Upper lobe of left lung (tissue), 6 donors: ENCODE measurements at regions not wholly inside any gene's neighbourhood (a gene's known extent, or its start where the extent isn't known, plus 50 kb on each side); places are given as distances from the start of the nearest gene placed in this dataset.

ENCODE experiments used
- ATAC-seq, 2 donors: fragments of 200-7000 bp; cut with Tn5 transposase; one replicate each; pipeline ENCODE4 v1.9.1; 2022; ENCODE audit warnings: mild to moderate bottlenecking in 2 of 2, moderate library complexity in 2 of 2; ENCODE audit not compliant: low FRiP score in 2 of 2
- DNase-seq, 2 donors: peaks; one replicate each; pipeline ENCODE4 v3.0.0-alpha.2; 2019 to 2020
- H3K27ac ChIP-seq, 4 donors: fragments of 200-600 bp; sonication (generic); one replicate each; pipeline ENCODE4 v1.5.1; 2016 to 2019
- H3K27me3 ChIP-seq, 4 donors: fragments of 200-600 bp; sonication (generic); one replicate each; pipeline ENCODE4 v1.5.1; 2017 to 2019
- H3K36me3 ChIP-seq, 4 donors: fragments of 200-600 bp; sonication (generic); one replicate each; pipeline ENCODE4 v1.5.1; 2016 to 2019
- H3K4me1 ChIP-seq, 4 donors: fragments of 200-600 bp; sonication (generic); one replicate each; pipeline ENCODE4 v1.5.1; 2018 to 2019
- H3K4me3 ChIP-seq, 4 donors: fragments of 200-600 bp; sonication (generic); one replicate each; pipeline ENCODE4 v1.5.1; 2017 to 2019; ENCODE audit warnings: mild to moderate bottlenecking in 2 of 4, moderate library complexity in 1 of 4
- H3K9me3 ChIP-seq, 4 donors: fragments of 200-600 bp; sonication (generic); one replicate each; pipeline ENCODE4 v1.5.1; 2018 to 2019
- EP300 ChIP-seq, 4 donors: sonication (generic); formaldehyde crosslinking; IDR thresholded peaks; one replicate each; pipeline ENCODE4 v1.5.1; 2017; ENCODE audit warnings: antibody characterized with exemption in 4 of 4, control low read depth in 2 of 4
- POLR2A ChIP-seq, 4 donors: fragments of 450-650 bp; IDR thresholded peaks; one replicate each; pipeline ENCODE4 v1.5.1; 2016 to 2017; ENCODE audit warnings: antibody characterized with exemption in 4 of 4, mild to moderate bottlenecking in 2 of 4
- POLR2AphosphoS5 ChIP-seq, 2 donors: sonication (generic); formaldehyde crosslinking; IDR thresholded peaks; one replicate each; pipeline ENCODE4 v1.5.1; 2017; ENCODE audit warnings: antibody characterized with exemption in 2 of 2
- WGBS, 2 donors: methylation state at CpG; one replicate each; pipeline ENCODE4 v1.1.5; 2017 to 2018; 5-methylcytosine and 5-hydroxymethylcytosine counted together
- TF ChIP-seq, protein P1 (sequence below), 6 experiments: fragments of 450-650 bp in 4 of 6; fragments of 200-600 bp in 2 of 6; sonication (generic) in 2 of 6; IDR thresholded peaks; one replicate each; pipeline ENCODE4 v1.5.1; 2016 to 2019; ENCODE audit warnings: antibody characterized with exemption in 6 of 6
- donor health status: DM: no; HTN: no; CAD: no; lungs with moderate emphysema.
- donor health status: DM: no; HTN: yes; CAD: no; lungs with severe emphysema.

DNA sequence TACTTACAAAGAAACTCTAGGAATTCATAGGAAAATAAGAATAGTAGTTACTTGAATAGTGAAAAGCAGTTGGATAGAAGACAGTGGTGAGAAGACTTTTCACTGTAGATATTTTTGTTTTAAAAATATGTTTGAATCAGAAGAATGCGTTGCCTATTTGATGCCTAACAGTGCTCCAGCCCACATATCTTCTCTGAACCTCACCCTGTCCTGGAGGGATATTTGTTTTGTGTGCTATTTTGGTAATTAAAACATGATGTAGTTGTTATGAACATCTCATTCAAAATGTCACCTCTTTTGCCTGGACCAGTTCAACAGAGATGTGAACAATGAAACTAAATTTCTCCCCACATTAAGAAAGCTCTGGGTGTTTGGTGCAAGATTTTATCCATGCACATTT, 87.6 kb downstream of the CARTPT start:
- no peak overlapping the region for H3K4me3 ChIP-seq
- H3K27ac ChIP-seq: no peak overlapping the region
- no peak for DNase-seq
- no peaks in the 10 kb centered on the region for H3K9me3 ChIP-seq
- no peak for TF ChIP-seq POLR2AphosphoS5 (IDR thresholded peaks at IDR 0.05)
- TF ChIP-seq, protein P1, sequence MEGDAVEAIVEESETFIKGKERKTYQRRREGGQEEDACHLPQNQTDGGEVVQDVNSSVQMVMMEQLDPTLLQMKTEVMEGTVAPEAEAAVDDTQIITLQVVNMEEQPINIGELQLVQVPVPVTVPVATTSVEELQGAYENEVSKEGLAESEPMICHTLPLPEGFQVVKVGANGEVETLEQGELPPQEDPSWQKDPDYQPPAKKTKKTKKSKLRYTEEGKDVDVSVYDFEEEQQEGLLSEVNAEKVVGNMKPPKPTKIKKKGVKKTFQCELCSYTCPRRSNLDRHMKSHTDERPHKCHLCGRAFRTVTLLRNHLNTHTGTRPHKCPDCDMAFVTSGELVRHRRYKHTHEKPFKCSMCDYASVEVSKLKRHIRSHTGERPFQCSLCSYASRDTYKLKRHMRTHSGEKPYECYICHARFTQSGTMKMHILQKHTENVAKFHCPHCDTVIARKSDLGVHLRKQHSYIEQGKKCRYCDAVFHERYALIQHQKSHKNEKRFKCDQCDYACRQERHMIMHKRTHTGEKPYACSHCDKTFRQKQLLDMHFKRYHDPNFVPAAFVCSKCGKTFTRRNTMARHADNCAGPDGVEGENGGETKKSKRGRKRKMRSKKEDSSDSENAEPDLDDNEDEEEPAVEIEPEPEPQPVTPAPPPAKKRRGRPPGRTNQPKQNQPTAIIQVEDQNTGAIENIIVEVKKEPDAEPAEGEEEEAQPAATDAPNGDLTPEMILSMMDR (IDR thresholded peaks at IDR 0.05): no peak
- TF ChIP-seq EP300 (IDR thresholded peaks at IDR 0.05): no peak
- no peak for TF ChIP-seq POLR2A (IDR thresholded peaks at IDR 0.05)
- H3K27me3 ChIP-seq: no peaks in the 10 kb centered on the region
- no peaks in the 10 kb centered on the region for H3K36me3 ChIP-seq
- no peaks in the 10 kb centered on the region for H3K4me1 ChIP-seq
- 86 to 100% methylated on average over 1 of the region's 1 CpG for WGBS, 2 donors
- no peak for ATAC-seq

DNA sequence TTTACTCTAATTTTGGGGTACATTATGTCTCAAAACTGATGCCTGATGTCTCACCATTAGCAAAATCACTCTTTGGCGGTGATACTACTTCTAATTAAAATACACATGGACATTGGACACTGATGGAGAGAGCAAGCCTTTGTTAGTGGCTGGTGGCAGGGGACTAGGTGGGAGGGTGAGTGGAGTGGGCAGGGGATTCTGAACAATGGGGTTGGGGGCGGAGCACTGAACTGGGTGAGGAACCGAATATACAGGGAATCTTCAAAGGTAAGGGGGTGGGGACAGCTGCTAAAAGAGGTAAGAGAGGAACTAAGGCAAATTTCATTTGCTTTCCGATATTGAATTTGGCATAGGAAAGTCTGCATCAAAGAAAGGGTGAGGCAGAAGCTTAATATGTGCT, 88.8 kb downstream of the CARTPT start:
- H3K4me1 ChIP-seq: no peaks in the 10 kb centered on the region
- WGBS, 2 donors: 64 to 69% methylated on average over 3 to 4 of the region's 4 CpGs
- no peaks in the 10 kb centered on the region for H3K36me3 ChIP-seq
- H3K27ac ChIP-seq: no peak overlapping the region
- no peaks in the 10 kb centered on the region for H3K9me3 ChIP-seq
- DNase-seq (no peak), ATAC-seq (no peak)
- TF ChIP-seq EP300 (IDR thresholded peaks at IDR 0.05) (no peak), POLR2AphosphoS5 (IDR thresholded peaks at IDR 0.05) (no peak), POLR2A (IDR thresholded peaks at IDR 0.05) (no peak)
- TF ChIP-seq, protein P1 (IDR thresholded peaks at IDR 0.05): no peak
- H3K27me3 ChIP-seq: no peaks in the 10 kb centered on the region
- H3K4me3 ChIP-seq: no peak overlapping the region

DNA sequence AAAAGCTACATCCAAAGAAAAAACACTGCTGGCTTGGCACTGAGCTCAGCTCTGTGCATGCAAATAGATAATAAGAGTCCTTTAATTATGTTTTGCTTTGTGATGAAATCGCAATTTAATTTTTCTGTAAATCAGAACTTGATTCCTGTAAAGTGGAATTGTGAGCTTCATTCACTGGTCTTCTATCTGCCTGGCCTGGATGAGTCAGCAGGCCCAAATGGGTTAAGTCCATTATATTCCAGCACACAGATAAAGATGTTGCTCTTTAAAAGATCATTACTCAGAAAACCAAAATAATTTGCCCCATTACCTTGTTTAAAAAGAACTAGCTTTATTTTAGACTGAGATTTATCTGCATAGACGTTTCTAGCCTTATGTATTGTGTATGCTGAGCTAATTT, 90.4 kb downstream of the CARTPT start:
- WGBS, 2 donors: 72 to 89% methylated on average over 2 of the region's 2 CpGs
- no peak for ATAC-seq
- no peak overlapping the region for H3K27ac ChIP-seq
- no peak overlapping the region for H3K4me3 ChIP-seq
- no peak for DNase-seq
- H3K27me3 ChIP-seq: no peaks in the 10 kb centered on the region
- H3K9me3 ChIP-seq: no peaks in the 10 kb centered on the region
- no peak for TF ChIP-seq EP300 (IDR thresholded peaks at IDR 0.05)
- TF ChIP-seq, protein P1 (IDR thresholded peaks at IDR 0.05): no peak
- TF ChIP-seq POLR2A (IDR thresholded peaks at IDR 0.05): no peak
- no peak for TF ChIP-seq POLR2AphosphoS5 (IDR thresholded peaks at IDR 0.05)
- H3K36me3 ChIP-seq: no peaks in the 10 kb centered on the region
- no peaks in the 10 kb centered on the region for H3K4me1 ChIP-seq

DNA sequence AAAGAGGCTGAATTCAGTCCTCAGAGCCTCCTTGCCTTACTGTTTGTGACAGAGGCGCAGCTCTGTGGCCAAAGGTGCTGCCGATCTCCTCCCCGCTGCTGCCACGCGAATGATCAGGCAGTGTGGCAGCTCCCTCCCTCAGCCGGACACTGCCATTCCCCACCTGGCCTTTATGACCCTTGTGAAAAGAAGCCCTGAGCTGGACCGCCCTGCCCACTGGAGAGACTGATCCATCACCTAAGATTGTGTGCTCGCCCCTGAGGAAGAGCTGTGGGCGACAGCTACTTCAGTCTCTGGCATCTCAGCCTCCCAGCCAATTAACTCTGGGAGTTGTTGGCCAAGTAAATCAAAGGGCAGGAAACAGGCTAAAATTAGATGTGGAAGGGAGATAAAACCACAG, 90.9 kb downstream of the CARTPT start:
- Histone ChIP-seq H3K36me3 (no peaks in the 10 kb centered on the region), H3K9me3 (no peaks in the 10 kb centered on the region), H3K27ac (no peak overlapping the region), H3K27me3 (no peaks in the 10 kb centered on the region), H3K4me3 (no peak overlapping the region), H3K4me1 (no peaks in the 10 kb centered on the region)
- no peak for ATAC-seq
- WGBS, 2 donors: 63 to 65% methylated on average over 9 of the region's 9 CpGs
- TF ChIP-seq POLR2A (IDR thresholded peaks at IDR 0.05) (no peak), POLR2AphosphoS5 (IDR thresholded peaks at IDR 0.05) (no peak), EP300 (IDR thresholded peaks at IDR 0.05) (no peak)
- TF ChIP-seq, protein P1 (IDR thresholded peaks at IDR 0.05): no peak
- DNase-seq: peak in 1 of 2 donors; percentile 20

DNA sequence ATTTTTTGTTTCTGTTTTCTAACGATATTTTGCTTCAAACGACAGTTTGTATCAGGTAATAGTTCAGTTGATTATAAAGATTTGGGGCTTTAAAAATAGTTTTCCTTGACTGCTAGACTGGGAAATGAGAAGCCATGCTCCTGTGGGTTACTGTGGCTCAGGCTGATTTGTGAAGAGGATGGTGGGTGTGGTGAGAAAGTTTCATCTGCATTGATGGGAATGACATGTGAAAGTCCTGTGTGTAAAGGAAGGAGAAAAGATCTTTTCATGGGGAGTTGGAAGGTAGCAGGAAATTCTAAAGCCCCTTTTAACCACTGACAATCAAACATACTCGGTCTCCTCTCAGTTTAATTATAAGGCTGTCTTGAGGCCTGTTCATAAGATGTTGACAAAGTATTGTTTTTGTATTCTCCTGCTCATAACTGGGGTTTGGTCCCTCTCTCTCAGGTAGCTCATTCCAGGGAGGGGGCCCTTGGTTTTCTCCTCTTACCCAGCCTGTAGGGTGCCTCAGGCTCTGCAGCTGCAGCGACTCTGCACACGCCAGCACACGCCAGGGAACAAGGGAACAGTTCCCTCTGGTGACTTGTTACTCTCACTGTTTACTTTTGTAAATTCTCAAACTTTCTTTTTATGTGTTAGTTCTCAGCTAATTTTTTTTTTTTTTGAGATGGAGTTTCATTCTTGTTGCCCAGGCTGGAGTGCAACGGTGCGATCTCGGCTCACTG, 91.6 kb downstream of the CARTPT start:
- 67 to 73% methylated on average over 9 of the region's 9 CpGs for WGBS, 2 donors
- TF ChIP-seq POLR2A (IDR thresholded peaks at IDR 0.05): no peak
- TF ChIP-seq, protein P1 (IDR thresholded peaks at IDR 0.05): no peak
- TF ChIP-seq POLR2AphosphoS5 (IDR thresholded peaks at IDR 0.05): no peak
- no peak for TF ChIP-seq EP300 (IDR thresholded peaks at IDR 0.05)
- no peaks in the 10 kb centered on the region for H3K9me3 ChIP-seq
- no peaks in the 10 kb centered on the region for H3K36me3 ChIP-seq
- no peak overlapping the region for H3K4me3 ChIP-seq
- no peak for ATAC-seq
- peak in 1 of 2 donors; percentile 15 for DNase-seq
- no peak overlapping the region for H3K27ac ChIP-seq
- H3K4me1 ChIP-seq: no peaks in the 10 kb centered on the region
- H3K27me3 ChIP-seq: no peaks in the 10 kb centered on the region
